DMS79 (cell line): ENCODE measurements at regions not wholly inside any gene's neighbourhood (a gene's known extent, or its start where the extent isn't known, plus 50 kb on each side); places are given as distances from the start of the nearest gene placed in this dataset.

Experiments used
- DNase-seq: peaks from one replicate; lab custom pipeline; 2025; lab: John Stamatoyannopoulos, UW

DNA sequence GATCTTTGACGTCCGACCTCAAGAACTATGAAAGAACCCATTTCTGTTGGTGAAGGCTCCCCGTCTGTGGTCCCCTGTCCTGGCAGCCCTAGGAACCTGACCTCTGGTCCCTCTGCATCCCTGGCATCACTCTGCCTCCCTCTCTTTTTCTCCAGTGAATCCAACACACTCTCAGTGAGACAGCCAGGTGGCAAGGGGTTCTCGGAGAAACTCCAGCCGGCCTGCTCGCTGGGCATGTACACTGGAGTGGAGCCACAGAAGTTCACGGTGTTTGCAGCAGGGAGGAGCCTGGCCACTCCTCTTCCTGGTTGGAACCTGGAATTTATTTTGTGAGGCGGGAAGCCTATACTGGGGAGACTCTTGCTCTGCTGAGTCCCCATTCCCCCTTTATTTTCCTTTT, 230.2 kb upstream of the AJAP1 start:
- no peak for DNase-seq

DNA sequence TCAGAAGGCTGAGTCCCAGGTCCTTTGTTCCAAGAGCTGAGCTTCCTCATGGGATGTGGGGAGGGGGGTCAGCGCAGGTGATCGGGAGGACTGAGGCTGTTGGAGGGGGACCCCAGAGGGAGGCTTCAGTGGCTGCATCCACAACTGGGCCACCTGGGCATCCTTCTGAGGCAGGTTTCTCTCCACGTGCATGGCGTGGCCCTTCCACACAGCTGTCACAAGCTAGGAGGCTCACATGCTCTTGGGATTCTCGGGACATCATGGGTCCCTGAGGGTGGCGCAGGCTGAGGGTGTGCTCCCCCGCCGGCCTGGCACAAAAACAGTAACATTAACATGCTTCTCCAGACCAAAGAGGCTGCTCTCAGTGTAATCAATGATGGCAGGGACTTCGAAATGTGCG, 229.6 kb upstream of the AJAP1 start:
- no peak for DNase-seq

DNA sequence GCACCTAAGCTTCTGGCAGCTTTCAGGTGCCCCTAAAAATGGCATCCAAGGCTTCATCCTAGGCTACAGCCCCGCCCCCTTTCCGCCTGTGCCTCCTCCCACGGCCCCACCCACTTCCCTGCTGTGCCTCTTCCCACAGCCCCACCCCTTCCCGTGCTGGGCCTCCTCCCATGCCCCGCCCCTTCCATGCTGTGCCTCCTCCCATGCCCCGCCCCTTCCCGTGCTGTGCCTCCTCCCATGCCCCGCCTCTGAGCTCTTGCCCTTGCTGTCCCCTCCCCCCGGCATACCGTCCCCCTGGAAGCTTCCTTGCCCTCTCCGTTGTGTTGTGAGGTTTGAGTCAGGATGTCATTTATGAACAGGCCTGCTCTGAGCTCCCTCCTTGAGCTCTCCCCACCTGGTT, 228.5 kb upstream of the AJAP1 start:
- no peak for DNase-seq

DNA sequence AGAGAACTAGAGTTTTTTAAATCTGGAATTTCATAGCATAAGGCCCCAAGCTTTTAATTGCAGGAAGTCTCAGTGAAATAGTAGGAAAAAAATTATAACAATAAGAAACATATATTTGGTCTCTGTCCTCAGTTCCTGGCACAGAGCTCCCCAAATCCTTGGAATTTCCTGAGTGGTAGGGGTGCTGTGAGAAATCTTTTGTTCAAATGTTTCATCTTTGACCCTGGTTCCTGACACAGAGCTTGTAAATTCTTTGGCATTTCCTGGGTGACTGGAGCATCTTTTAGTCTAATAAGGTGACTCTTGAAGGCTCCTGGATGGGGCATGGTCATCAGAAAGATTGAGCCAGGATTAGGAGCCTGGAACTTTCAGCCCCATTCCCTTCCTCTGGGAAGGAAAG, 225.7 kb upstream of the AJAP1 start:
- DNase-seq: no peak

DNA sequence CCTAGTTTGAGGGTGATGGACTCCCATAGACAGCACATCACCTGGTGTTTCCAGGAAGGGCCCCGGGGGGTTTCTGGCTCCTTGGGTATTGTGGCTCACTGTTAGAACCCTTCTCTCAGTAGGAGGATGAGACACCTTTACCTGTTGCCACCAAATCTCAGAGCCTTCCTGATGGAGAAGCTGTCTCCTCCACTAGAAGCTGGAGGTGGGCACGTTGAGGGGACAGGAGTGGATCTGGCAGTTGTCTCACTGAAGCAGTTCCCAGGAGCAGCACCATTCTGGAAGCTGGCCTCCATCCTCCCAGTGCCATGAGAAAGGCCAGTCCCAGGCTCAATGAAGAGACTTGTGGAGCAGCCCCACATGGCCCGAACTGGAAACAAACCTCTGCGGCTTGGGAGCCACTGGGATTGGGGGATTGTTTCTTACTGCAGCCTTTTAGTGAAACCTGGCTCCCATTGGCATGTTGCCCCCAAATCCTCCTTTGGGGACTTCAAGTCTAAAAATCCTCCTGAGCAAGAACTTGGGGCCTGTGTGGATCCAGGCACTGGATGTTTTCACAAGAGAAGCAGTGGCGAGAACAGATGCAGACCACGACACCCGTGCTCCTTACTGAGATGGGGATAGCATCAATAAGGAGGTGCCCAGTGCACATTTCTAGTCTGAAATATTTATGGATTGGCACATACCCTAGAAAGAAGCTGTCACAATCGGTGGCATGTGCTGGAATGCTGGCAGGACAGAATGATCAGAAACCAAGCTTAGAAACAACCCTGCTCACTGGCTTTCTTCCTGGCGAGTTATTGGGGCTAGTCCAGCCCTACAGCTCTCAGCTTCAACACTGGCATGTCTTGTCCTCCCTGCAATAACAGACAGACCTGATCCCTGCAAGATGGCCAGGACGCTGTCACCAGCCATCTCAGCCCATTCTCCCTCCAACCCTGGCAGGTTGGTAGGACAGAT, 223.7 kb upstream of the AJAP1 start:
- no peak for DNase-seq

DNA sequence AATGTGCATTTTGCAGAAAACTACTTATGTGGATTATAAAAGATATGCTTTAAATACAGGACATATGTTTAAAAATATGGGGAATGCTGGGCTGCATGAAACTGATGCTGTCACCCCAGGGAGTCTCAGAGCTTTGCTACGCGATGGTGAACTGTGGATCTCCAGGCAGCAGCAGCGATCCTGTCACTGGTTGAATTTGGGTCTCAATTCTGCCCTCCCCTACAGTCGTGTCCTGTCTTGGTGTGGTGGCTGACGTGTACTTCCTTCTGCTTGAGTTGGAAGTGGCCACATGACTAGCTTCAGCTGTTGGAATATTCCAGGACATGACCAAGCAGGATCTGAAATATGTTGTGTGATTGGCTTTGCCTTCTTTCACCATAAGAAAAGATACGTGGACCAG, 222.9 kb upstream of the AJAP1 start:
- DNase-seq: no peak

DNA sequence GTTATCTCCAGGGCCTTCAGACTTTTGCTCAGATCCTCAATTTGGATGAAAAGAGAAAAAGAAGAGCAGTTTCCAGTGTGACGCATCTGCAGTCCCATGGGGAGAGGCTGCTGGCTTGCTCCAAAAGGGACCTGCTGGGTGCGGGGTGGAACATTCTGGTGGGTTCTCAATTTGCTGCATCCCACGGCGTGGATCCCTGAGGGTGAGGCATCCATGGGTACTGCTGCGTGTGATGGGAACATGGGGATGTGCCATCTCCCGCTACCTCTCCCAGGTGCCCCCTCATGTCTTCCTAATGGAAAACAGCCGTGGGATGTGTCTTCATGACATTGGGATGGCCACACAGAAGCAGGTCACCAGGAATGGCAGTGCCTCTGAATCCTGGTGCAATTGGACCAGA, 221.3 kb upstream of the AJAP1 start:
- no peak for DNase-seq

DNA sequence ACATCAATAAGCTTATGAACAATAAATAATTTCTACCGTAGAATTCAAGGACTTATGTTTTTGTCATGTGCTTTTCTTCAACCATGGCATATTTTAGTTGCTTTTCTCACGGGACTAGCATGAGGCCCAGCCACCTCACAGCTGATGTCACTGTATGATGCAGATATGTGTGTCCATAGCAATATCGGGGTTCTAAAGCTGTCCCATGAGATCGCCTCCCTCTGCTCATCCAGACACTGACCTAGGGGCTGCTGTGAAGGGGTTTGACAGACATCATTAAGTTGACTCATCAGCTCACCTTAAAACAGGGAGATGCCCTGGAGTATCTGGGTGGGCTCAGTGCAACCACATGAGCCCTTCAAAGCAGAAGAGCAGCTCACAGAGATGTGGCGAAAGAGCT, 210.3 kb upstream of the AJAP1 start:
- no peak for DNase-seq

DNA sequence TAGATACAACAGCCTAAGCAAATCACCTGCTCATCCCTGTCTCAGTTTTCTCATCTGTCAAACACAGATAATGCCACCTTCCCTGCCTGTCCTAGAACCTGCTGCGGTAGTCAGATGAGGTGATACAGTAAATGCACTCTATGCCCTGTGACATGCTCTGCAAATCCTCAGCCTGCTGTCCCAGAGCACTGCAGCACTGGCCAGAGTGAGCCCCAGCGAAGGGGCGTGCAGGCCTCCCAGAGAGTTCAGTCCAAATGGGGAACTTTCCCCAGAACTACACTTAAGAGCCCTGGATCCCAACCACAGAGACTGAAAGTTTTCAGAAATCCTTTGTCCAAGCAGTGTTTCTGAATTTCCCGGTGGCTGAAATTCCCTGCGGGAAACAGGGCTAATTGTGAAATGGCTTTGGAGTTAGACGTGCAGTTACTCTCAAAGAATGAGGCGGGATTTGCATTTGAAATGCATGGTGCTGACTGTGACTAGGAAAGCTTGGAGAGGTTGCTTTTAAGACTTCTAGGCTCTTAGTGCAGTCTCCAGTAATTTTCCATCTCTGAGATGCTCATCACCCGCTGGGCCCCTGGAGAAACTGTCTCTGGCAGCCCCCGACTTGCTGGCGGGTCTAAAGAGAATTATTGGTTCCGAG, 206.5 kb upstream of the AJAP1 start:
- DNase-seq: no peak

DNA sequence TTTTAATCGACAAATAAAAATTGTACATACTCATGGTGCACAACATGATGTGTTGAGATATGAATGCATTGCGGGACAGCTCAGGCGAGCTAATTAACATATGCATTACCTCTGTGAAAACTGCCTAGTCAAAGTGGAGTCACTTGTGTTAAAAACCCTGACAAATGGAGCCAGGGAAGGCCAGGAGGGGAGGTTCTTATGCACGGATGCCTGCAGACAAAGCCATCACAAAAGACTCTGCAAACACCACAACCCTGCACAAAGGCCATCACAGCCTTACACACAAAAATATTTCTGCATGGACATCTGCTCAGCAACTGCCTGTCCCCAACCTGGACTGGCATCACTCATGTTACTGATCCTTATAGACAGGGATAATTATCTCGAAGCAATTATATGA, 204.4 kb upstream of the AJAP1 start:
- no peak for DNase-seq

DNA sequence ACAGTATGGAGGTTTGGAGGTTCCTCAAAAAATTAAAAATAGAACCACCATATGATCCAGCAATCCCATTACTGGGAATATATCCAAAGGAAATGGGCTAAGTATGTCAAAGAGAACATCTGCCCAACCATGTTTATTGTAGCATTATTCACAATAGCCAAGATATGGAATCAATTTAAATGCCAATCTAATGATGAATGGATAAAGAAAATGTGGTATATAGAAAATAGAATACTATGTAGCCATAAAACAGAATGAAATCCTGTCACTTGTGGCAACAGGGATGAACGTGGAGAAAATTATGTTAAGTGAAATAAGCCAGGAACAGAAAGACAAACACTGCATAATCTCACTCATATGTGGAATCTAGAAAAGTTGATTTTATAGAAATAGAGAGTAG, 201.7 kb upstream of the AJAP1 start:
- DNase-seq: no peak

DNA sequence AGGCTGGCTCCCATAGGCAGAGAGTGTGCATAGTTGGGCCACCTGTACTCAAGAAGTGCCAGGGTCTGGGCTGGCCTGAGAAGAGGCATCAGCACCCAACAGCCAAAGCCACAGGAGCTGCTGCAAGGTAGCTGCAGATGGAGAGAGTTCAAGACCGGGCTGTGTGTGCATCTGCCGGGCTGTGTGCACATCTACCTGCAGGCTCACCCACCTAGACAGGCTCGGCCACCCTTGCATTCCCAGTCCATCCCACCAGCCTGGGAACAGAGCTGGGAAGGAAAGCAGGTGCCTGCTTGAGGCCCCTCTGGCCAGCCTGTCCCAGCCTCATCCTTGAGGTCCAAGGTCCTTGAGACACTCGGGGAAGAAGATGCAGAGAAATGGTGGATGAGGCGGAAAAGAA, 194.4 kb upstream of the AJAP1 start:
- DNase-seq: no peak

DNA sequence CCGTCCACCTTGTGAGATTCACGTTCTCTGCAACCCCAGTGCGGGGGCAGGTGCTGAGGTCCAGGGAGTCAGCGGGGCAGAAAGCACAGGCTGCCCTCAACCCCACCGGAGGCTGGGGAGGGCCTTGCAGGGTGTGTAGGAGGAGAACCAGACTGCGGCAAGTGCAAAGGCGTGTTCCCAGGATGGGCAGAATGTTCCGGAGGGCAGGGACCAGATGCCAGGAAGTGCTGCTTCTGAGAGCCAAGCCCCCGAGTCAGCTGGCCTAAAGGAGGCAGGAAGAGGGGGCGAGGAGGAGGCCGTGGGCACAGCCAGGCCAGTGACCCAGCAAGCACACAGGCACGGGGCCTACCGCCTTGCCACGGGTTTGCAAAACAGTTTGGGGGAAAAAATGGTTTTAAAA, 193.8 kb upstream of the AJAP1 start:
- no peak for DNase-seq

DNA sequence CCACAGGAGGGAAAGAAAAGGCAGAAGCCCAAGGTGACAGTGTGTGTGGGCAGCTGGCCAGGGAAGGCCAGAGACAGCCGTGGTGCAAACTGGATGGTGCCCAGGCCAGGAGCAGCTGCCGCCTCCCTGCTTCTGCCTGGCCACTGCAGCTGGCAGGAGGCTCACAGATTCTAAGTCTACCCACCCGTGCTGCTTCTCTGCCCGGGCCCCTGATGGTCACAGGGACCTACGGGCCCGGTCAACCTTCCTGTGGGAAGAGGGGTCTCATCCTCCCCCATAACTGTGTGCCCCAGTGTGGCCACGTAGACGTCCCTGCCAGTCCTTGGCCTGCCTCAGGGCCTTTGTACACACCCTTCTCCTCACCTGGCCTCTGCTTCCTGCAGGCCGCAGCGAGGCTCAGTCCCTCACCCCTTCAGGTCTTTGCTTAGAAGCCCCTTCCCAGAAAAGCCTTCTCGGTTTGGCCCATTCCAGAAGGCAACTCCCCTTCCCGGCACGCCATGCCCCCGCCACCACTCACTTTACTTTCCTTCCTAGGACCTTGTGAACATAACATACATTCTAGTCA, 192.6 kb upstream of the AJAP1 start:
- DNase-seq: no peak

DNA sequence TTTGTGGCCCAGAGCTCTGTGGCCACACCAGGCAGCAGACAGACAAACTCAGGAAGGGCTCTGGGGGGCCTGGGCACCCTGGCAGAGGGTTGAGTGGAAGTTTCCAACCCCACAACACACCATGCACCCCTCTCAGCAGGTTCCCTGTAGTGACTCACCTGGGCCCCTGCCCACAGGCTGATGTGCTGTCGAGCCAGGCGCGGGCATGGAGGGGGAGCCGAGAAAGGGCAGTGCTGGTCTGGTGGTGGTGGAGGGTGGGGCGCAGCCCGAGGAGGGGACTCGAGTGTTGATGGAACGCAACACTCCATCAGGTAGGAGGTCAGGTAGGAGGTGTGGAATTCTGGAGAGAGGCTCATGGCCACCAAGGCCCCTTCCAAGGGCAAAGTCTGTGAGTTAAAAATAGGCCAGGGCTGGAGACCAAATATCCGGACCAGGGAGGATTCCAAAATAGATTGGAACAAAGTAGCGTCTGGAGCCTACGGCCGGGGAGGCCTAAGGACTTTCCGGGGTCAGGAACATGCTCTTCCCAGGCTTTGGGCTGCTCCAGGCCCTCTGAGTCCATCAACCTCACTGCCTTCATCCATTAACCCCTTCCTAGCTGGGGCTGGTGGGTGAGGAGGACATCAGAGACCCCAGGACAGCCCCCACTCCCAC, 191.5 kb upstream of the AJAP1 start:
- DNase-seq: no peak

DNA sequence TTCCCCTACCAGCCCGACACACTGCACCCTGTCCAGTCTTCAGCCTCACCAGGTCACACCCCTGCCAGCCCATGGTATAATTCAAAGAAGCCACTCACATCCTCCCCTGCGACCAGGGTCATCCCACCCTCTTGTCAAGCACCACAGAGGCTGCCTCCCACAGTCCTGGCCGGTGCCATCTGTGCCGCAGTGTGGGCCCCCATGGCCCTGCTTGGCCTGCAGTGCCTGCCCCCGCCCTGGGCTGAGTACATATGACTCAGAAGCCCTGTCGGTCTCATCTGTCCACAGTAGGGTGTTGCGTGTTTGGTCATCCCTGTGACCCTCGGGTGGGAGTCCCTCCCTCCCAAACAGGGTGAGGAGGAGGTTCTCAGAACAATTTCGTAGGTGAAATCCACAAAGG, 190.8 kb upstream of the AJAP1 start:
- DNase-seq: no peak

DNA sequence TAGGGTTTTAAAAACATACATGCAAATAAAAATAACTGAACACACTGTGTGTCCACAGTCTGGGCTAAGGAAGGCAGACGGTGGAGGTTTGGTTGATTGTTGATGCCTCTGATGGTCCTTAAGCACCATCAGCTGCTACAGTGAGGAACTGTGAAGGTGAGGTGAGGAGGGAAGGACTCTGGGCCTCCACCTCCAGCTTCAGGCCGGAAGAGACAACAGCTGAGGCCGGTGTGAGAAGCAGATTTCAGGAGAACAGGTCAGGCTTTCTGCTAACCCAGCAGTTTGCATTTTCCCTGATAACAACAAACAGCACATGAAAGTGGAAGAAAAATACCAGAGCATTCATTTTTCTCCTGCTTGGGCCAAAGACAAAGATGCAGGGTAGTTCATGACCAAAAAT, 189.9 kb upstream of the AJAP1 start:
- DNase-seq: no peak

DNA sequence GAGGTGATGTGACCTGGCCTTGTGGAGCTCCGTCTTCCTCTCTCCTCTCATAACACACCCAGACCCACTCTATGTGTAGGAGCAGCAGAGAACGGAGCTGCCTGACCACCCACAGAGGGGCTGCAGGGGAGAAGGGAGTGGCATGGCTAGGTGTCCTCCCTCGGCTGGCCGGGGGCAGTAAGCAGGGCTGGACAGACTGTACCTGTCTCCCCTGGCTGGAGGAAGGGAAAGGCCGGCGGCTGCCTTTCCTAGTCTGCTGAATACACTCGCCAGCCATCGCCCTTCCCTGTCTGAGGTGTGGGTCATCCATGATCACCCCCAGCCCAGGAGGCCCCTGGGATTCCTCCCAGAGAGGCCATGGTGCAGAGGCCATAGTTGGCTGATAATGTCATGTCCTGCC, 187.2 kb upstream of the AJAP1 start:
- no peak for DNase-seq

DNA sequence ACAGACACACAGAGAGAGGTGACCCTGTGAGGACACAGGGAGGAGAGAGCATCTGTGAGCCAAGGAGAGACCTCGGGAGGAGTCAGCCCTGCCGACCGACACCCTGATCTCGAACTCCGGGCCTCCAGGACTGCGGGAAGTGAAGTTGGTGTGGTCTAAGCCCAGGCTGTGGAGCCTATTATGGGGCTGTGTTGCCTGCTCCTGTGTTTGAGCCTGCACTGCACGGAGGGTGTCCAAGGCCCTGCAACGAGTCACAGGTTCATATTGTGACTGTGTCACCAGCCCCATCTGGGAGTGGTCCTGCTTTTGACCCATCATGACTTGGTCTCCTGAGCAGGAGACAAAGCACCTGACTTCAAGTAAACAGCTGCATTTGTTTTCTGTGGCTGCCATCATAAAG, 186.0 kb upstream of the AJAP1 start:
- DNase-seq: no peak

DNA sequence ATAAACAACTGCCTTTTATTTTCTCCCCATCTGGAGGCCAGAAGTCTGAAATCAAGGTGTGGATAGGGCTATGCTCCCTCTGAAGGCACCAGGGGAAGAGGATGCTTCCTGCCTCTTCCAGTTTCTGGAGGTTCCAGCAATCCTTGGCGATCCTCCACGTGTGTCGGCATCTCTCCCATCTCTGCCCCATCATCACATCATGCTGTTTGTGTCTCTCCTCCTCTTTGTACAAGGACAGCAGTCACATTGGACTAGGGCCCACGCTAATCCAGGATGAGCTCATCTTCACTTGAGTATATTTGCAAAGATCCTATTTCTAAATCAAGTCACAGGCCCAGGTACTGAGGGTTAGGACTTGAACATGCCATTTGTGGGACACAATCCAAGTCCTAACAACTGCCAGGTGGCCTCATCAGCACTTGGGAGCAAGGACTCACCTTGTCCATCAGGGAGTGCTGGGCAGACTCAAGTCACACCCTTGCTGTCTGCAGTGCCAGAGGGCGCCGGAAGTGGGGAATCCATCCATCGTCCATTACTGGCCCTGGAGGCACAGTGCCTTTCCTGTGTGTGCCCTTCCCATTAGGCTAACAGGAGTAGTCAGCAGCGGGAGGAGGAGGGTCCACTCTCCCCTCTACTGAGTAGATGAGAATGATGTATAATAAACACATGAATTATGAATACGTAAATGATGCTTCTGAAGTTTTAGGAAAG, 185.4 kb upstream of the AJAP1 start:
- no peak for DNase-seq

DNA sequence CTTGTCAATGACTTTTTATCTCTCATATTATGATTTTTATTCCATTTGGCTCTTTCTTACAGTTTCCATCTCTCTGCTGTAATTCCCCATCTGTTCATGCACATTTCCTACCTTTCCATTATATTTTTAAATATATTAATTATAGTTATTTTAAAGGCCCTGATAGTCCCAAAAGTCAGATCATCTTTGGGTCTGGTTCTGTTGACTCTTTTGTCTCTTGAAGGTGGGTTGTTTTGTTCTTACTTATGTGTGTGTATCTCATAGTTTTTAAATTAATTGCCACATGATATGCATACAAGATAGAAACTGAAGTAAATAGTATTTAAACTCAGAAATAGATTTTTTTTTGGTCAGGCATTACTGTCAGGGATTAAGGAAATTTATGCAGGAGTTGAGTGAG, 178.0 kb upstream of the AJAP1 start:
- DNase-seq: no peak

DNA sequence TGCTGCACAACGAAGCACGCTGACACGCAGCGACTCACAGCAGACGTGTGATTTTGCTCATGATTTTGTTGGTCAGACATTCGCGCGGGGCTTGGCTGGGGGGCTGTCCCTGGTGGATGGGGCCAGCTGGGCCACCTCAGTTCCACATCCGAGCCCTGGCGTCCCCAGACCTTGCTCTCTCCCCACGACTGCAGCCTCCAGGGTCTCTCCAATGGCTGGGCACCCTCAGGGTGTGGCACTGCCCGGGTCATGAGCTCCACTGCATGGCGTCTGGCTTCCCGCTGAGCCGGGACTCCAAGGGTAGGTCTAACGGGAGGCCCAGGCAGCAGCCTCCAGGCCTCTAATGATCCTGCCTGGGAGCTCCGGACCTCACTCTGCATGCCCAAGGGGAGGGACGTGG, 173.0 kb upstream of the AJAP1 start:
- DNase-seq: no peak
